Chondrocyte (in vitro differentiated cells): ENCODE measurements at regions not wholly inside any gene's neighbourhood (a gene's known extent, or its start where the extent isn't known, plus 50 kb on each side); places are given as distances from the start of the nearest gene placed in this dataset.

Experiments
- DNase-seq: peaks from one replicate; pipeline ENCODE4 v3.0.0; 2021; ENCODE audit warnings: mixed read lengths, low spot score
- H3K27ac Mint-ChIP-seq: one replicate; pipeline ENCODE4 v1.8.0; 2021; ENCODE audit warnings: mild to moderate bottlenecking, moderate library complexity, mixed read lengths; ENCODE audit not compliant: unreplicated experiment
- H3K27me3 Mint-ChIP-seq: 2 replicates; pipeline ENCODE4 v1.8.0; 2021; ENCODE audit warnings: low read depth, mixed read lengths
- H3K36me3 Mint-ChIP-seq: 2 replicates; pipeline ENCODE4 v1.8.0; 2021; ENCODE audit warnings: low read depth, mixed read lengths
- H3K4me1 Mint-ChIP-seq: 2 replicates; pipeline ENCODE4 v1.8.0; 2021; ENCODE audit warnings: low read depth, mild to moderate bottlenecking, mixed read lengths
- H3K4me3 Mint-ChIP-seq: one replicate; pipeline ENCODE4 v1.8.0; 2021; ENCODE audit warnings: mild to moderate bottlenecking, moderate library complexity, mixed read lengths; ENCODE audit not compliant: unreplicated experiment
- H3K9me3 Mint-ChIP-seq: 2 replicates; pipeline ENCODE4 v1.8.0; 2021; ENCODE audit warnings: low read depth, mixed read lengths
- TF ChIP-seq, protein P1 (sequence below): fragments of 200-600 bp; sonication (generic); IDR thresholded peaks from 2 replicates; pipeline ENCODE4 v1.5.0; 2021; ENCODE audit warnings: antibody characterized with exemption, mild to moderate bottlenecking, moderate library complexity

DNA sequence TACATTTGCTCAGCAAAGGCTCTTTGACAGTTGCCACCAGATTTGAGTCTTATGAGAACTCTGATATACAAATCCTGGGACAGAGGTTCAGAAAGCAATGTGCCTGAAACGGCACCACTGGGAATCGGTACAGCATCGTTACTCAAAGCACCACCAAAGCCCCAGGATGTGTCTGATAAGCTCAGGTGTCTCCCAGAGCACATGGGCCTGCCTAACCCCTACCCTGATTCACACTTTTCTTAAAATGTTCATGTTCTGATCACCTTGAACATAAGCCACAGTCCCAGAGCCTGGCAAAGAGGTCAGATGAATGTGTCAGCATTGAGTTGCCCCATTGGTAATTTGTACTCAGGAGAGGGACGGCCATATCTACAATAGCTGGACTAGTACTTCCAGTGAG lies 545.8 kb upstream of the AUTS2 start:
- H3K27me3 Mint-ChIP-seq: peaks cover 8% of the 10 kb centered on the region
- no peak overlapping the region for H3K4me3 Mint-ChIP-seq
- H3K9me3 Mint-ChIP-seq: peaks cover 4% of the 10 kb centered on the region
- TF ChIP-seq, protein P1, sequence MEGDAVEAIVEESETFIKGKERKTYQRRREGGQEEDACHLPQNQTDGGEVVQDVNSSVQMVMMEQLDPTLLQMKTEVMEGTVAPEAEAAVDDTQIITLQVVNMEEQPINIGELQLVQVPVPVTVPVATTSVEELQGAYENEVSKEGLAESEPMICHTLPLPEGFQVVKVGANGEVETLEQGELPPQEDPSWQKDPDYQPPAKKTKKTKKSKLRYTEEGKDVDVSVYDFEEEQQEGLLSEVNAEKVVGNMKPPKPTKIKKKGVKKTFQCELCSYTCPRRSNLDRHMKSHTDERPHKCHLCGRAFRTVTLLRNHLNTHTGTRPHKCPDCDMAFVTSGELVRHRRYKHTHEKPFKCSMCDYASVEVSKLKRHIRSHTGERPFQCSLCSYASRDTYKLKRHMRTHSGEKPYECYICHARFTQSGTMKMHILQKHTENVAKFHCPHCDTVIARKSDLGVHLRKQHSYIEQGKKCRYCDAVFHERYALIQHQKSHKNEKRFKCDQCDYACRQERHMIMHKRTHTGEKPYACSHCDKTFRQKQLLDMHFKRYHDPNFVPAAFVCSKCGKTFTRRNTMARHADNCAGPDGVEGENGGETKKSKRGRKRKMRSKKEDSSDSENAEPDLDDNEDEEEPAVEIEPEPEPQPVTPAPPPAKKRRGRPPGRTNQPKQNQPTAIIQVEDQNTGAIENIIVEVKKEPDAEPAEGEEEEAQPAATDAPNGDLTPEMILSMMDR: no peak
- H3K36me3 Mint-ChIP-seq: no peaks in the 10 kb centered on the region
- no peaks in the 10 kb centered on the region for H3K4me1 Mint-ChIP-seq
- H3K27ac Mint-ChIP-seq: no peak overlapping the region
- no peak for DNase-seq

DNA sequence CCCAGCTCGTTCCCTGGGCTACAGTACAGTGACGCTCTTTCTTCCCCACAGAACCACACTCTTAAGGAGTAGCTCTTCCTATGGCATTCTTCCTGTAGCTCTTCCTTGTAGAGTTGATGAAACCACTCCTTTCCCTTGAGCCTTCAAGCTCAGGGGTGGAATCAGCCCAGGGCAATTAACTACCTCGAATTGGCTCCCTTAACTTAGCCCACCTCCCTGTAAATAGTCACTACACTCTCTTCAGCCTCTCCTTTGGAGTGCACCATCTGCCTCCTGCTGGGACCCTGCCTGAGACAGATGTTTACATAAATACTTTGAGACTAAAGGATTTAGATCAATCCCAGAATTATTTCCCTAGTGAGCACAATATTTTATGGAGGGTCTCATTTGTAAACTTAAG lies 537.8 kb upstream of the AUTS2 start:
- no peak overlapping the region for H3K4me3 Mint-ChIP-seq
- no peak overlapping the region for H3K27ac Mint-ChIP-seq
- peaks cover 6% of the 10 kb centered on the region for H3K27me3 Mint-ChIP-seq
- H3K9me3 Mint-ChIP-seq: peaks cover 9% of the 10 kb centered on the region
- TF ChIP-seq, protein P1: no peak
- H3K36me3 Mint-ChIP-seq: no peaks in the 10 kb centered on the region
- no peaks in the 10 kb centered on the region for H3K4me1 Mint-ChIP-seq
- no peak for DNase-seq

DNA sequence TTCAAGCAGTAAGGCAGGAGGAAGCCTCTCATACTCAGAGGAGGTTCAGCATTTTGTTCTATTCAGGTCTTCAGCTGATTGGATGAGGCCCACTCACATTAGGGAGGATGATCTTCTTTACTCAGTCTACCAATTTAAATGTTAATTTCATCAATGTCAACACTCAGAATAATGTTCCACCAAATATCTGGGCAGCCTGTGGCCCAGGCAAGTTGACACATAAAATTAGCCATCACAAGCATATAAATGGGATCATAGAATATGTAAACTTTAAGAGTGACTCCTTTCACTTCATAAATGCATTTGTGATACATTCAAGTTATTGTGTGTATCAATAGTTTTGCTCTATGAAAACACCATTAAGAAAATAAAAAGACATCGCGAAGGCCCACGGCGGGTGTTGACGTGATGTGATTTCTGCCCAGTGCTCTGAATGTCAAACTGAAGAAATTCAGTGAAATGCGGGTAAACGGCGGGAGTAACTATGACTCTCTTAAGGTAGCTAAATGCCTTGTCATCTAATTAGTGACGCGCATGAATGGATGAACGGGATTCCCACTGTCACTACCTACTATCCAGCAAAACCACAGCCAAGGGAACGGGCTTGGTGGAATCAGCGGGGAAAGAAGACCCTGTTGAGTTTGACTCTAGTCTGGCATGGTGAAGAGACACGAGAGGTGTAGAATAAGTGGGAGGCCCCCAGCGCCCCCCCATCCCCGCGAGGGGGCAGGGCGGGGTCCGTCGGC lies 536.1 kb upstream of the AUTS2 start:
- no peak for DNase-seq
- Mint-ChIP-seq H3K4me3 (no peak overlapping the region), H3K4me1 (no peaks in the 10 kb centered on the region), H3K36me3 (no peaks in the 10 kb centered on the region), H3K9me3 (peaks cover 20% of the 10 kb centered on the region), H3K27ac (no peak overlapping the region), H3K27me3 (peaks cover 6% of the 10 kb centered on the region)
- TF ChIP-seq, protein P1: no peak

DNA sequence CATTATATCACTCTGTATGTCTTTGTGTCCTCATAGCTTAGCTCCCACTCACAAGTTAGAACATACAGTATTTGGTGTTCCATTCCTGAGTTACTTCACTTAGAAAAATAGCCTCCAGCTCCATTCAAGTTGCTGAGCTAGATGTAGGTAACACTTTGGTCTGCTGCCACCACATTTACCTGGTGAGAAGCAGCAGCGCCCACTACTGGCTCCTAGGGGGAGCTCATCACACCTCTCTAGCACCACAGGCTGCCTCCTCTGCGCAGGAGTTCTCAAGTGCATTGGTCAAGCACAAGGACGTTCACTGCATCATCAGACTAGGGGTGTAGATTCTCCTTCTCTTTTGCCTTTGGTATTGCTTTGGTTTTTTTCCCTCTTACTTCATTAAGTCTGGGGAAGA lies 530.9 kb upstream of the AUTS2 start:
- H3K4me1 Mint-ChIP-seq: no peaks in the 10 kb centered on the region
- no peak for DNase-seq
- H3K27me3 Mint-ChIP-seq: peaks cover 2% of the 10 kb centered on the region
- no peak overlapping the region for H3K27ac Mint-ChIP-seq
- H3K4me3 Mint-ChIP-seq: no peak overlapping the region
- peaks cover 3% of the 10 kb centered on the region for H3K36me3 Mint-ChIP-seq
- TF ChIP-seq, protein P1: peak; percentile 61
- H3K9me3 Mint-ChIP-seq: peaks cover 27% of the 10 kb centered on the region

DNA sequence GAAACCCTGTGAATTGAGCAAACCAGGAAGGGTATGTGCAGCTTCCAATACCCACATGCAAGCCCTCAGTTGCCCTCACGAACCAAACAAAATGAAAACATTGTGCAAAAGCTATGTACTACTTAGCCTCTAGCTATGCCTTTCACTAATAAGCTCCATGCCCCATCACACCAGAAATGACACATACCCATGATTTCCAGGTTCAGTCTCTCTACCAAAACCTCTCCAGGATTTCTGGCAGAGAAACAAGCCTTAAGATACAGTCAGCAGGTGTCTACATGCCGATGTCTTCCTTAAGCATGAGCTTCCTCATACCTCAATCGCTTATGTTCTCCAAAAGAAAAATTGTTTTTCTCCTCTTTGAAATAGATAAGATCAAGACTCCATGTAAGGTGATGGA lies 527.8 kb upstream of the AUTS2 start:
- H3K4me3 Mint-ChIP-seq: no peak overlapping the region
- no peak for DNase-seq
- H3K4me1 Mint-ChIP-seq: no peaks in the 10 kb centered on the region
- peaks cover 4% of the 10 kb centered on the region for H3K27me3 Mint-ChIP-seq
- no peak overlapping the region for H3K27ac Mint-ChIP-seq
- H3K36me3 Mint-ChIP-seq: peaks cover 3% of the 10 kb centered on the region
- TF ChIP-seq, protein P1: no peak
- H3K9me3 Mint-ChIP-seq: peaks cover 29% of the 10 kb centered on the region
